GM10266 (cell line): ENCODE measurements at regions not wholly inside any gene's neighbourhood (a gene's known extent, or its start where the extent isn't known, plus 50 kb on each side); places are given as distances from the start of the nearest gene placed in this dataset.

ENCODE experiments used
- DNase-seq: peaks from one replicate; pipeline ENCODE4 v3.0.0; 2012; ENCODE audit errors: extremely low spot score
- CTCF ChIP-seq: IDR thresholded peaks from 2 replicates; pipeline ENCODE4 v1.5.1; 2012; ENCODE audit warnings: mild to moderate bottlenecking, low read depth; ENCODE audit not compliant: control insufficient read depth, insufficient read depth; ENCODE audit errors: missing control alignments

- TF ChIP-seq CTCF: no peak
- DNase-seq: no peak
These were observed 258.1 kb downstream of the FNDC1 start for GRCh38 chr6:159427335-159427734.

DNA sequence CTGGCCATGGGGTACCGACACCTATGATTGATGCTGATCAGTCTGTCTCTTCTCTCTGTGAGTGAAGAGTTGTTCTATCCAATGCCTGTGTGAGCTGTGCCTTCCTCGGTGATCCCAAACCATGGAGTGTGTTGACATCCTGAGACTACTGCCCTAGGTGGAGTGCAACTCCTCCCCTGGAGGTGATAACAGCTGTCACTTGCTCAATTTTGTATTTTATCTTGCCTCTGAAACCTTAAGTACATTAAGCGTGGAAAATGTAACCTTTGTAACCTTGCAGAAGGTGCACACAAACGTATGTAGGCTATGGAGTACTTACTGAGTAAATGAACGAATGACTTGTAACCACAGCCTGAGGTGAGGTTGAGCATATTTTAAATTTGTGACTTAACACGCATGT lies 256.2 kb downstream of the FNDC1 start:
- no peak for DNase-seq
- no peak for TF ChIP-seq CTCF

DNA sequence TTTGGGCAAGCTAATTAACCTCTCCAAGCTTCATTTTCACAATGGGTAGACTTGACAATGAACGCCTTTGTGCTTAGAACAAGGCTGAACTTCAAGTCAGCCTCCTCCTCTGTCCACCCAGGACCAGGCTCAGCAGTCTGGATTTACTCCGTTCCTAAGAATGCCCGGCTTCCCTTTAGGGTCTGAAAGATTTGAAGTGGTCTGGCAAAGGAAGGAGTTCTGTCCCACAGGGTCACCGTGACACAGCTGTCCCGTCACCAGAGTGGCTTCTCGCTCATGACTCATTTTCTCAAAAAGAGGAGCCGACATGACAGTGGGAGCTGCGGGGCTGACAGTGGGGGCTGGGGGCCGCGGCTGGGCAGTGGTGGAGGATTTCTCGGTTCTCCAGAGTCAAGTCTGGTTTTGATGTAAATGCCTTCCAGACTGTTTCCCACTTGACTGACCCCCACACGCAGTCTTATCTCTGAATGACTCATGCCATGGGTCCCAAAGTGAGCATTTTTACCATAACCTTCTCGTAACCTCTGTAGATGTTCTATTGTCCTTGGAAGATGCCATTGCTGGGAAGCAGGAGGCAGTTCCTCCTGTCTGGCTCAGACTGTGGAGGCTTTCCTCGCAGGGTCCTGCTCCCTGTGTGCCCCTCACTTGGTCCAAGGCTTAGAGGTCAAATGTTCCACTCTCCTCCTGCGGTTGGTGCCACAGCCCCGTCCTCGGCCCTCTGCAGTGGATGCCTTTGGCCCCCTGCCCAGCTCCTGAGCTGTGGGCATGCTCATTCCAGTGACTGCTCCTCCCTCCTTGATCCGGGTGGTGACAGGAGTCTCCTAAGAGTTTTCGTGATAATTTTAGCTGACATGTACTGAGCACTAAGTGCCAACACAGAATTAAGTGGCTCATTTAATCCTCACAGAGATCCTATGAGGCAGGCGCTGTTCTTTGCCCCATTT lies 253.1 kb downstream of the FNDC1 start:
- DNase-seq: no peak
- TF ChIP-seq CTCF: no peak

DNA sequence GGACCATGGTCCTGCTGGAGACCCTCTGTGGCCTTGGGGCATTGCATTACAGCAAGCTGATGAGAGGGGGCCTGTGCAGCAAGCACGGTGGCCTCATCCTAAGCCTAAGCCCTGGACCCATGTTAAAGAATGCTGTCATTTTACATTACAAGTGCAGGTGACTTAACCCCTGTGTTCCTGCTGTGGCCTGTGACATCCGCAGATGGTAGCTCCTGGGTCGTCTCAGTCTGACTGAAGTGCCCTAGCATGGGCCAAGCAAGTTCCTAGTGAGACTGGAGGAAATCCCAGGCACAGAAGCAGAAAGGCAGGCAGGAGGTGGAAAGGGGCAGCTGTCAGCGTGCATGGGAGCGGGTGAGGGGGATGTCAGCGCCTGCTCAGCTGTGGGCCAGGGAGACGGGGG lies 252.4 kb downstream of the FNDC1 start:
- TF ChIP-seq CTCF: no peak
- no peak for DNase-seq

DNA sequence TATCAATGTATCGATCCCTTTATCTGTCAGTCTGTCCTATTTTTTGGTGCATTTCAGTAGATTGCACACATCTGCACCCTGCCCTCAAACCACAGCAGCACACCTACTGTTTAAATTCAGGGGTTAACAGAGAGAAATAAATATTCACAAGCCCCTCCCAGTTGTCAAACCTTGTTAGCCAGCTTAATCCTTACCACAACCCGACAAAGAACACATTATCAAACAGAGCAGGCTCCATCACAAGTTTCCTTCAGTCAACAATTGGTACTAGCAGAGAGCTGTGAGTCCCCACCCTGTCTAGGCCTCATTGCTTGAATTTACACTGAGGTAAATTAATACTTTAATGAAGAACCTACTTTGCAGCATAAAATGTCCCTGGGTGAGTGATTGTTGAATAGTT lies 249.8 kb downstream of the FNDC1 start:
- DNase-seq: no peak
- TF ChIP-seq CTCF: no peak

DNA sequence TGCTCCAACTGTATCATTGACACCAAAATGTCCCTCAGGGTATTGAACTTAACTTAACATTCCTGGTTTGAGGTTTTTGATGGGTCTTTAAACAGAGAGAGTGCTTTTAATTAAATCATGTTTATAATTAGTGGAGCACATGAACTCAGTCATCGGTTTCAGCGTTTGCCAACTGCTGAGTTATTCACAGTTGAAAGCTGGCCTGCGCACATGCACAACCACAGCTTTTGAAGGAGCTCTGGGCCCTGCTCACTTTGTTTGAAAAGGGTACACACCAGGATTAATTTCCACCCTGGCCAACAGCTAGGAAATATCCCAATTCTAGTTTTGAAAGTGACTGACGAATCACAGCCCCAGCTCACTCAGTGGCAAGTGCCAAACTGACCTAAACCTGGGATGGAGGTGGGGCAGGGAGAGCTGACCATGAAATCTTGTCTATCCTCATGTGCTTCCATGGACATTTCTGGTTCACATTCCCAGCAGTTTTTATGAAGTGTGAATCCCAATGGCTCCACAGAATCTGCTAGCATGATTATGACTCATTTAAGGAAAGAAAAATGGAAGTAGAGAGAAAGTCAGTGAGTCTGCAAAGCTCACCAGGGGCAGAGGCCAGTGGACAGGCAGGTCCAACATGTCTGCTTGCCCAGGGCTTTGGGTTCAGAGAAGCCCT lies 247.8 kb downstream of the FNDC1 start:
- no peak for DNase-seq
- no peak for TF ChIP-seq CTCF

- no peak for DNase-seq
- TF ChIP-seq CTCF: no peak
These were observed 246.3 kb downstream of the FNDC1 start for GRCh38 chr6:159415540-159415939.
